OCI-LY3 (cell line): ENCODE measurements at regions not wholly inside any gene's neighbourhood (a gene's known extent, or its start where the extent isn't known, plus 50 kb on each side); places are given as distances from the start of the nearest gene placed in this dataset.

ENCODE experiments used
- CTCF ChIP-seq: fragments of 200-600, 300-600 bp; sonication (generic); IDR thresholded peaks from 2 replicates; pipeline ENCODE4 v1.5.1; 2014; ENCODE audit warnings: antibody characterized with exemption, low read length, low read depth
- EZH2phosphoT487 ChIP-seq: fragments of 200-600 bp; shearing (Covaris generic); IDR thresholded peaks from 2 replicates; pipeline ENCODE4 v1.6.1; 2018; ENCODE audit warnings: antibody characterized with exemption, mixed run types, low read depth

GRCh38 chr1:96922181-96922580 lies 200.6 kb downstream of the PTBP2 start:
- TF ChIP-seq CTCF (no peak), EZH2phosphoT487 (no peak)
